ENCODE measurements at regions not wholly inside any gene's neighbourhood (a gene's known extent, or its start where the extent isn't known, plus 50 kb on each side); places are given as distances from the start of the nearest gene placed in this dataset.
"Not testable (repeated sequence)": the region's sequence is repeated elsewhere in the genome, so short reads cannot be mapped to it uniquely, and the experiment has no call there.

DNA sequence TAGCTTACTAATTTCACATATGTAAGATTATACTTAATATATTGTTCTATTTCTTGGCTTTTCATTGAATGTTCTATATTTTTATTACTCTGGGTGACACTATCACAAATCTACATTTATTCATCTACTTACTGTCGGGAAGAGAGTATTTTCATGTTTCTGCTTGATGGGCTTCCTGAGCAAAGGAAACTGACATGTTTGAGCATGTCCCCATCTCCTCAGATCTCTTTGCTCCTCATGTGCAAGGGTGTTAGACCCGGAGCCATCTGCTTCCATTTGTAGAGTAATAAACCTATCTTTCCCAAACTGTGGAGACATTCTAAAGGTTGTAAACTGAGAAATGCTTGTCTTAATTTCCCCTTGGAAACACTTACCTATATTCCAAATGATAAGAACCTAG is 103.5 kb downstream of the LSMEM1 start:
- Histone ChIP-seq H3K27me3 (no peaks in the 10 kb centered on the region), H3K4me1 (no peaks in the 10 kb centered on the region), H3K4me3 (no peak overlapping the region), H3K27ac (no peak overlapping the region), H3K36me3 (no peaks in the 10 kb centered on the region), H3K9me3 (no peaks in the 10 kb centered on the region)
- no peak for TF ChIP-seq CTCF (IDR thresholded peaks at IDR 0.05)
- DNase-seq (ENCODE audit: low spot score), result no peak

DNA sequence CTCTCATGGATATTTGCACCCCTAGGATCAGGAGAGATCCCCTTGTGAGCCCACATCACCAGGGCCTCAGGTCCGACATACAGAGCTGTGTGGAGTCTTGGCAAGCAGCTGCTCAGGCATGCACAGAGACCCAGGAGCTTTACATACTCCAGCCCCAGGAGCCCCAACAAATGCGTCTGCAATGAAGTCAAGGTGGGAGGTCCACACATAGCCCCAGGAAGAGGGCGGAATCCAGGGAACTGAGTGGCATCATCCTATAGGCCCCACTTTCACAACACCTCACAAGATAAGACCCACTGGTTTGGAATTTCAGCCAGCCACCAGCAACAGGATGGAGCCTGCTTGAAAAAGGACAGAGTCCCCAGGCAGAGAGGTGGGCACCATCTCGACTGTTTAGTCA is 106.7 kb downstream of the LSMEM1 start:
- H3K4me3 ChIP-seq, result no peak overlapping the region
- DNase-seq (ENCODE audit: low spot score), result no peak
- H3K9me3 ChIP-seq, result no peaks in the 10 kb centered on the region
- H3K36me3 ChIP-seq, result no peaks in the 10 kb centered on the region
- H3K4me1 ChIP-seq, result no peaks in the 10 kb centered on the region
- TF ChIP-seq CTCF (IDR thresholded peaks at IDR 0.05), result no peak
- H3K27ac ChIP-seq, result no peak overlapping the region
- no peaks in the 10 kb centered on the region for H3K27me3 ChIP-seq

- not testable (repeated sequence) for H3K27me3 ChIP-seq; H3K9me3 ChIP-seq; H3K4me3 ChIP-seq; H3K27ac ChIP-seq; H3K36me3 ChIP-seq; DNase-seq (ENCODE audit: low spot score); H3K4me1 ChIP-seq
Observed at GRCh38 chr7:112592565-112593263, 111.9 kb downstream of the LSMEM1 start.

DNA sequence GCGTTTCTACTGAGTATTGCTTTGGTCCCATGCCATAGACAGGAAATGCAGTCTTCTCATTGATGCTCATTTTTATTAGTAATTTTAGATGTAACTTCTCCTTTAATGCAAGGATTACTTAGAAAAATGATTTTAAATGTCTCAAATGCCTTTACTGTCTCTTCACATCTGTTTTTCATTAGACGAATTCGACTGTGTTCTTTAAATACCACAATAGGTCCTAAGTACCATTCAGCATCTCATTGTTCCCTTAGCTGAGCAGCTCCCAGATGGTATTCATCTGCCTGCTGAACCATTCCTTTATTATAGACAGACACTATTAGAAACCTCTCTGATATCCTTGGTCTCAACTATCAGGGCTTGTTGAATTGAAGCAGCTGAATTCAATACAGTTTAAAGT is 113.6 kb downstream of the LSMEM1 start:
- TF ChIP-seq CTCF (IDR thresholded peaks at IDR 0.05), result no peak
- DNase-seq (ENCODE audit: low spot score), result no peak
- H3K27ac ChIP-seq, result no peak overlapping the region
- no peaks in the 10 kb centered on the region for H3K27me3 ChIP-seq
- no peak overlapping the region for H3K4me3 ChIP-seq
- no peaks in the 10 kb centered on the region for H3K36me3 ChIP-seq
- H3K9me3 ChIP-seq, result no peaks in the 10 kb centered on the region
- H3K4me1 ChIP-seq, result no peaks in the 10 kb centered on the region

- no peak for TF ChIP-seq CTCF (IDR thresholded peaks at IDR 0.05)
- H3K27me3 ChIP-seq, result no peaks in the 10 kb centered on the region
- H3K4me1 ChIP-seq, result no peaks in the 10 kb centered on the region
- no peak for DNase-seq (ENCODE audit: low spot score)
- H3K4me3 ChIP-seq, result no peak overlapping the region
- H3K36me3 ChIP-seq, result no peaks in the 10 kb centered on the region
- no peaks in the 10 kb centered on the region for H3K9me3 ChIP-seq
- H3K27ac ChIP-seq, result no peak overlapping the region
Observed at GRCh38 chr7:112596260-112596659, 115.5 kb downstream of the LSMEM1 start.

GRCh38 chr7:112596981-112597380 is 116.2 kb downstream of the LSMEM1 start:
- Histone ChIP-seq H3K36me3 (no peaks in the 10 kb centered on the region), H3K27ac (no peak overlapping the region), H3K9me3 (no peaks in the 10 kb centered on the region), H3K4me3 (no peak overlapping the region), H3K4me1 (no peaks in the 10 kb centered on the region), H3K27me3 (no peaks in the 10 kb centered on the region)
- no peak for TF ChIP-seq CTCF (IDR thresholded peaks at IDR 0.05)
- DNase-seq (ENCODE audit: low spot score), result no peak

Measured in right atrium auricular region (tissue), 2 donors.